Lower lobe of right lung (tissue), 2 donors: ENCODE measurements at regions not wholly inside any gene's neighbourhood (a gene's known extent, or its start where the extent isn't known, plus 50 kb on each side); places are given as distances from the start of the nearest gene placed in this dataset.

ENCODE experiments used
- ATAC-seq, 2 donors: fragments of 200-7000 bp; cut with Tn5 transposase; one replicate each; pipeline ENCODE4 v1.9.1; 2020 to 2022; ENCODE audit warnings: mild to moderate bottlenecking in 2 of 2, moderate library complexity in 2 of 2
- DNase-seq: peaks from one replicate; pipeline ENCODE4 v3.0.0-alpha.2; 2020
- H3K27ac ChIP-seq: fragments of 200-600 bp; one replicate; pipeline ENCODE4 v1.8.0; 2022
- H3K27me3 ChIP-seq: fragments of 200-600 bp; one replicate; pipeline ENCODE4 v1.8.0; 2022; ENCODE audit warnings: low read depth
- H3K36me3 ChIP-seq: fragments of 200-600 bp; one replicate; pipeline ENCODE4 v1.8.0; 2022; ENCODE audit warnings: mild to moderate bottlenecking
- H3K4me1 ChIP-seq: fragments of 200-600 bp; one replicate; pipeline ENCODE4 v1.8.0; 2022
- H3K4me3 ChIP-seq: fragments of 200-600 bp; one replicate; pipeline ENCODE4 v1.8.0; 2022; ENCODE audit warnings: mild to moderate bottlenecking
- H3K9me3 ChIP-seq: fragments of 200-600 bp; one replicate; pipeline ENCODE4 v1.8.0; 2022
- intact Hi-C: fragments of 100-400 bp; cut with DNase I; formaldehyde crosslinking; loops from one replicate; pipeline ENCODE4 v1.11.0; 2022
- TF ChIP-seq, protein P1 (sequence below): fragments of 200-600 bp; IDR thresholded peaks from one replicate; pipeline ENCODE4 v1.8.0; 2022; ENCODE audit warnings: antibody characterized with exemption, mild to moderate bottlenecking
- donor health status: DM: no; HTN: yes; CAD: no; lungs with severe emphysema.

DNA sequence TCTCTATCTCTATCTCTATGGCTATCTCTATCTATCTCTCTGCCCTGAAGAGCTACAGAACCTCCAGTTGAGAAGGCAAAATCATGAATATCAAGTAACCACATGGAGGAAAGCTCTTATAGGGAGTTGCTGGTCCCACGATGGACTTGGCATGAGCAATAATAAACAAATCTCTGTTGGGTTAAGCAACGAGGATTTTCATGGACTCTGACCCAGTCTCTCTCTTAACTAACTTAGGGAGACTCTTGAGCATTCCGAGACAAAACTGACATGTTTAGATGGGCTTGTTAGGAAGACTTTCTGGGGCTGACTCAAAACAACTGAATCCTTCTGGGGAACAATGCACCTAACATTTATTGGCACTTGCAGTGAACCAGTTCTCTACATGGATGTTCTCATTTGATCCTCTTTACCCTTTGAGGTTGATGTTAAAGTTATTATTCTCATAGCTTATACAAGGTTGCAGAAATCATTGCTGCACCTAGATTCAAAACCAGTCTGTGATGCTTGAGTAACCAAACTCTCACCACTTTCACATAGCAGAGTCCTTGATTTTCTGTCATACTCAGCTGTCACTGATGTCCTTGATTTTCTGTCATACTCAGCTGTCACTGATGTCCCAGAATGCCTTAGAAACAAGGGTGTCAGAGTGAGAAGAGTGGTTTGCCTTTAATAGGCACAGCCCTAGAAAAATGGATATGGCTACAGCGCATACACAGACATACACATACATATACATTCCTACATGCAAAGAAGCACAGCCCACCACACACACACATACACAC, 354.6 kb upstream of the MAF start:
- ATAC-seq (no peak), DNase-seq (no peak)
- H3K27me3 ChIP-seq = no peaks in the 10 kb centered on the region
- TF ChIP-seq, protein P1, sequence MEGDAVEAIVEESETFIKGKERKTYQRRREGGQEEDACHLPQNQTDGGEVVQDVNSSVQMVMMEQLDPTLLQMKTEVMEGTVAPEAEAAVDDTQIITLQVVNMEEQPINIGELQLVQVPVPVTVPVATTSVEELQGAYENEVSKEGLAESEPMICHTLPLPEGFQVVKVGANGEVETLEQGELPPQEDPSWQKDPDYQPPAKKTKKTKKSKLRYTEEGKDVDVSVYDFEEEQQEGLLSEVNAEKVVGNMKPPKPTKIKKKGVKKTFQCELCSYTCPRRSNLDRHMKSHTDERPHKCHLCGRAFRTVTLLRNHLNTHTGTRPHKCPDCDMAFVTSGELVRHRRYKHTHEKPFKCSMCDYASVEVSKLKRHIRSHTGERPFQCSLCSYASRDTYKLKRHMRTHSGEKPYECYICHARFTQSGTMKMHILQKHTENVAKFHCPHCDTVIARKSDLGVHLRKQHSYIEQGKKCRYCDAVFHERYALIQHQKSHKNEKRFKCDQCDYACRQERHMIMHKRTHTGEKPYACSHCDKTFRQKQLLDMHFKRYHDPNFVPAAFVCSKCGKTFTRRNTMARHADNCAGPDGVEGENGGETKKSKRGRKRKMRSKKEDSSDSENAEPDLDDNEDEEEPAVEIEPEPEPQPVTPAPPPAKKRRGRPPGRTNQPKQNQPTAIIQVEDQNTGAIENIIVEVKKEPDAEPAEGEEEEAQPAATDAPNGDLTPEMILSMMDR = no peak
- H3K4me1 ChIP-seq = no peaks in the 10 kb centered on the region
- no peaks in the 10 kb centered on the region for H3K36me3 ChIP-seq
- intact Hi-C loops = no loop called here
- H3K4me3 ChIP-seq = no peak overlapping the region
- no peaks in the 10 kb centered on the region for H3K9me3 ChIP-seq
- H3K27ac ChIP-seq = no peak overlapping the region

GRCh38 chr16:79950932-79951719, 350.6 kb upstream of the MAF start:
- no peaks in the 10 kb centered on the region for H3K4me1 ChIP-seq
- intact Hi-C loops = no loop called here
- no peaks in the 10 kb centered on the region for H3K27me3 ChIP-seq
- TF ChIP-seq, protein P1 = no peak
- no peaks in the 10 kb centered on the region for H3K36me3 ChIP-seq
- no peak for DNase-seq
- no peak for ATAC-seq
- H3K4me3 ChIP-seq = no peak overlapping the region
- no peak overlapping the region for H3K27ac ChIP-seq
- no peaks in the 10 kb centered on the region for H3K9me3 ChIP-seq

DNA sequence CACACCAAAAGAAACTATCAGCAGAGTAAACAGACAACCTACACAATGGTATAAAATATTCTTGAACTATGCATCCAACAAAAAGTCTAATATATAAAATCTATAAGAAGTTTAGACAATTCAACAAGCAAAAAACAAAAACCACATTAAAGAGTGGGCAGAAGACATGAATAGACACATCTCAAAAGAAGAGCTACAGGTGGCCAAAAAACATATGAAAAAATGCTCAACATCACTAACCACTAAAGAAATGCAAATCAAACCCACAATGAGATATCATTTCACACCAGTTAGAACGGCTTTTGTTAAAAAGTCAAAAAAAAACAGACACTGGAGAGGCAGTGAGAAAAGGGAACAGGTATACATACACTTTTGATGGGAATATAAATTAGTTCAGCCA, 348.9 kb upstream of the MAF start:
- TF ChIP-seq, protein P1 = no peak
- Histone ChIP-seq H3K4me3 (no peak overlapping the region), H3K36me3 (no peaks in the 10 kb centered on the region), H3K27me3 (no peaks in the 10 kb centered on the region), H3K9me3 (no peaks in the 10 kb centered on the region), H3K27ac (no peak overlapping the region), H3K4me1 (no peaks in the 10 kb centered on the region)
- ATAC-seq (no peak), DNase-seq (no peak)
- intact Hi-C loops = no loop called here

DNA sequence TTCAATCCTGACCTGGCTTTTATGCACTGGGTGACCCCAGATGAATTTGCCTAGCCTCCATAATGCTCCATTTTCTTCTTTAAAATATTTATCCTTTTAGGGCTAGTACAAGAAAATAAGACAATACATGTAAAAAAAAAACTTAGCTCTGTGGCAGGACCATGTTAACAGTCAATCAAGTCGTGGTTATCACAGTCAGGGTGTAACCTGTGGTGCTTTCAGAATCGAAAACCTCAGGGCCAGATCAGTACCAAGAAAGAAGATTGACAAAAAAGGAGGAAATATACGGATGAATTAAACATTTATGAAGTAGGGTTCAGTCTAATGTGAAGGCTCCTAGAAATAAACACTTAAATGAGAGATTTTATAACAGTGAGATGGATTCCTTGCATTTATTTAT, 347.2 kb upstream of the MAF start:
- Histone ChIP-seq H3K36me3 (no peaks in the 10 kb centered on the region), H3K27me3 (no peaks in the 10 kb centered on the region), H3K27ac (no peak overlapping the region), H3K4me1 (no peaks in the 10 kb centered on the region), H3K4me3 (no peak overlapping the region), H3K9me3 (no peaks in the 10 kb centered on the region)
- intact Hi-C loops = no loop called here
- ATAC-seq (no peak), DNase-seq (no peak)
- TF ChIP-seq, protein P1 = no peak

DNA sequence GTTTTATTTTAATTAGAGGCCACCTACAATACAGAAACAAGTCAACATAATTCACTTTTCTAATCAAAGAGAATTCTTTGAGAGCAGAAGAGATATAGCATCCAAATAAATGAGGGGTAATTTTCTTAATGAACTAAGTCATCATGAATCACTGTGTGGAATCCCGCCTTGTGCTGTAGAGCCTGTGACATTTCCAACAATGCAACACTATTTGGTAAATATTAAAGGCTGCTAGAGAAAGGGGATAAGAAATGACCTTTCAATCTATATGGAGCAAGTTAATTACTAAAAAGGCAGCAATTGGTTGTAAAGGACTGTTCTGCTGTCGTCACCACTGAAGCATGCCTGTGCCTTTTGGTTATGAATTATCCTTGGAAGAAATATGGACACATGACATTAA, 345.7 kb upstream of the MAF start:
- H3K9me3 ChIP-seq = no peaks in the 10 kb centered on the region
- H3K4me3 ChIP-seq = no peak overlapping the region
- no peak for DNase-seq
- no peaks in the 10 kb centered on the region for H3K4me1 ChIP-seq
- intact Hi-C loops = no loop called here
- H3K36me3 ChIP-seq = no peaks in the 10 kb centered on the region
- no peak for ATAC-seq
- TF ChIP-seq, protein P1 = no peak
- no peaks in the 10 kb centered on the region for H3K27me3 ChIP-seq
- no peak overlapping the region for H3K27ac ChIP-seq
